IMR-90 (cell line): ENCODE measurements at regions not wholly inside any gene's neighbourhood (a gene's known extent, or its start where the extent isn't known, plus 50 kb on each side); places are given as distances from the start of the nearest gene placed in this dataset.

Experiments used
- ATAC-seq: fragments of 200-7000 bp; cut with Tn5 transposase; 2 replicates; pipeline ENCODE4 v1.9.1; 2020; ENCODE audit warnings: low read depth, mild to moderate bottlenecking, moderate library complexity
- BruUV-seq: library from RNA; stranded (reverse); fragments of 400-500 nt; replicated peaks from 2 replicates; lab custom pipeline; 2021; lab: Mats Ljungman, UMichigan
- CTCF ChIA-PET: fragments of 300-600 bp; formaldehyde crosslinking; extraction: SDS; loops from one replicate; lab custom pipeline; 2021; ENCODE audit warnings: antibody characterized with exemption; lab: Yijun Ruan, JAX
- POLR2A ChIA-PET: fragments of 300-600 bp; sonication (Branson Sonifier 250); formaldehyde crosslinking; loops from one replicate; lab custom pipeline; 2022; ENCODE audit warnings: antibody characterized with exemption; ENCODE audit not compliant: unreplicated experiment; lab: Charles Lee
- DNase-seq: peaks from one replicate; pipeline ENCODE4 v3.0.0; 2013
- H2AFZ ChIP-seq: replicated peaks from 2 replicates; pipeline ENCODE3; 2013; ENCODE audit warnings: low read length, mild to moderate bottlenecking; ENCODE audit not compliant: poor library complexity
- H2AK5ac ChIP-seq: 2 replicates; pipeline ENCODE4 v1.6.1; 2013; ENCODE audit warnings: low read depth, low read length, inconsistent platforms
- H2AK9ac ChIP-seq: replicated peaks from 2 replicates; pipeline ENCODE3; 2013; ENCODE audit warnings: mild to moderate bottlenecking, low read depth, low read length, moderate library complexity; ENCODE audit not compliant: poor library complexity
- H2BK120ac ChIP-seq: 2 replicates; pipeline ENCODE4 v1.6.1; 2013; ENCODE audit warnings: low read depth, low read length, inconsistent platforms
- H2BK15ac ChIP-seq: 3 replicates; pipeline ENCODE4 v1.6.1; 2013; ENCODE audit warnings: low read depth, low read length, inconsistent platforms
- H2BK20ac ChIP-seq: 2 replicates; pipeline ENCODE4 v1.6.1; 2013; ENCODE audit warnings: low read depth, mild to moderate bottlenecking, inconsistent platforms, low read length, moderate library complexity
- H2BK5ac ChIP-seq: 2 replicates; pipeline ENCODE4 v1.6.1; 2013; ENCODE audit warnings: mild to moderate bottlenecking, low read depth, low read length, inconsistent platforms; ENCODE audit not compliant: poor library complexity, severe bottlenecking
- H3K14ac ChIP-seq: replicated peaks from 2 replicates; pipeline ENCODE4 v1.6.1; 2013; ENCODE audit warnings: low read depth, low read length, inconsistent platforms
- H3K18ac ChIP-seq: 2 replicates; pipeline ENCODE4 v1.6.1; 2013; ENCODE audit warnings: low read depth, low read length, control low read depth
- H3K23ac ChIP-seq: 2 replicates; pipeline ENCODE4 v1.6.1; 2013; ENCODE audit warnings: low read depth, low read length, inconsistent platforms
- H3K27ac ChIP-seq: 2 replicates; pipeline ENCODE4 v1.5.1; 2013; ENCODE audit warnings: mild to moderate bottlenecking, control low read depth, low read length; ENCODE audit not compliant: insufficient read depth
- H3K27me3 ChIP-seq: 2 replicates; pipeline ENCODE4 v1.6.1; 2013; ENCODE audit warnings: low read length; ENCODE audit not compliant: control insufficient read depth, insufficient read depth
- H3K36me3 ChIP-seq: 2 replicates; pipeline ENCODE4 v1.6.1; 2013; ENCODE audit warnings: low read length, mixed read lengths; ENCODE audit not compliant: control insufficient read depth, insufficient read depth
- H3K4ac ChIP-seq: 2 replicates; pipeline ENCODE4 v1.6.1; 2013; ENCODE audit warnings: low read depth, low read length, inconsistent platforms
- H3K4me1 ChIP-seq: 2 replicates; pipeline ENCODE4 v1.6.1; 2013; ENCODE audit warnings: low read length, mixed read lengths; ENCODE audit not compliant: control insufficient read depth, insufficient read depth
- H3K4me2 ChIP-seq: 2 replicates; pipeline ENCODE4 v1.6.1; 2013; ENCODE audit warnings: low read depth, mild to moderate bottlenecking, control low read depth, low read length, moderate library complexity
- H3K4me3 ChIP-seq: 2 replicates; pipeline ENCODE4 v1.5.1; 2013; ENCODE audit warnings: low read depth, mild to moderate bottlenecking, control low read depth, low read length, moderate library complexity; ENCODE audit not compliant: insufficient read depth
- H3K56ac ChIP-seq: 2 replicates; pipeline ENCODE4 v1.6.1; 2013; ENCODE audit warnings: low read length, inconsistent platforms; ENCODE audit not compliant: insufficient read depth; ENCODE audit errors: extremely low read depth
- H3K79me1 ChIP-seq, 2 experiments: 2 replicates each; pipeline ENCODE4 v1.6.1; 2013; ENCODE audit warnings: low read length in 2 of 2, inconsistent platforms in 1 of 2, low read depth in 1 of 2
- H3K9ac ChIP-seq: 2 replicates; pipeline ENCODE4 v1.6.1; 2013; ENCODE audit warnings: low read depth, low read length, control low read depth
- H3K9me1 ChIP-seq: 2 replicates; pipeline ENCODE4 v1.6.1; 2013; ENCODE audit warnings: low read length, inconsistent platforms; ENCODE audit not compliant: insufficient read depth
- H3K9me3 ChIP-seq: 2 replicates; pipeline ENCODE4 v1.6.1; 2013; ENCODE audit warnings: low read length; ENCODE audit not compliant: control insufficient read depth, insufficient read depth
- H4K20me1 ChIP-seq: 2 replicates; pipeline ENCODE4 v1.6.1; 2013; ENCODE audit warnings: low read length, inconsistent platforms; ENCODE audit not compliant: insufficient read depth
- H4K5ac ChIP-seq: 2 replicates; pipeline ENCODE4 v1.6.1; 2013; ENCODE audit warnings: mild to moderate bottlenecking, low read depth, low read length, control low read depth
- H4K8ac ChIP-seq, 2 experiments: 2 replicates each; pipeline ENCODE4 v1.6.1; 2013; ENCODE audit warnings: low read depth in 2 of 2, low read length in 2 of 2, control low read depth in 1 of 2, inconsistent platforms in 1 of 2
- H4K91ac ChIP-seq: 2 replicates; pipeline ENCODE4 v1.6.1; 2013; ENCODE audit warnings: low read depth, low read length, inconsistent platforms; ENCODE audit not compliant: insufficient read depth
- BHLHE40 ChIP-seq: fragments of 150-350 bp; IDR thresholded peaks from 2 replicates; pipeline ENCODE4 v1.6.1; 2016; ENCODE audit warnings: mild to moderate bottlenecking, low read depth, low read length
- CEBPB ChIP-seq: IDR thresholded peaks from 2 replicates; pipeline ENCODE4 v1.6.1; 2012; ENCODE audit warnings: low read depth, low read length, improper control_type of control experiment
- WGBS, 2 experiments: methylation state at CpG; one replicate each; pipeline versions ENCODE4 v1.1.5 to v1.1.7; 2013; ENCODE audit warnings: missing lambda C conversion rate in 2 of 2; ENCODE audit not compliant: insufficient read length in 1 of 2; ENCODE audit errors: extremely low coverage in 2 of 2; 5-methylcytosine and 5-hydroxymethylcytosine counted together
- dilution Hi-C: fragments of 300-500 bp; cut with HindIII; formaldehyde crosslinking; loops from one replicate; pipeline ENCODE4 v1.14.3; 2018; ENCODE audit warnings: low sequenced_read_pairs; ENCODE audit not compliant: unreplicated experiment
- in situ Hi-C: fragments of 300-500 bp; cut with MboI; formaldehyde crosslinking; loops from 3 replicates; pipeline ENCODE4 v1.14.3; 2019; ENCODE audit warnings: low sequenced_read_pairs, inconsistent platforms, mixed read lengths
- intact Hi-C: fragments of 100-400 bp; cut with micrococcal nuclease; formaldehyde crosslinking; loops from 2 replicates; pipeline ENCODE4 v1.10.0; 2022

DNA sequence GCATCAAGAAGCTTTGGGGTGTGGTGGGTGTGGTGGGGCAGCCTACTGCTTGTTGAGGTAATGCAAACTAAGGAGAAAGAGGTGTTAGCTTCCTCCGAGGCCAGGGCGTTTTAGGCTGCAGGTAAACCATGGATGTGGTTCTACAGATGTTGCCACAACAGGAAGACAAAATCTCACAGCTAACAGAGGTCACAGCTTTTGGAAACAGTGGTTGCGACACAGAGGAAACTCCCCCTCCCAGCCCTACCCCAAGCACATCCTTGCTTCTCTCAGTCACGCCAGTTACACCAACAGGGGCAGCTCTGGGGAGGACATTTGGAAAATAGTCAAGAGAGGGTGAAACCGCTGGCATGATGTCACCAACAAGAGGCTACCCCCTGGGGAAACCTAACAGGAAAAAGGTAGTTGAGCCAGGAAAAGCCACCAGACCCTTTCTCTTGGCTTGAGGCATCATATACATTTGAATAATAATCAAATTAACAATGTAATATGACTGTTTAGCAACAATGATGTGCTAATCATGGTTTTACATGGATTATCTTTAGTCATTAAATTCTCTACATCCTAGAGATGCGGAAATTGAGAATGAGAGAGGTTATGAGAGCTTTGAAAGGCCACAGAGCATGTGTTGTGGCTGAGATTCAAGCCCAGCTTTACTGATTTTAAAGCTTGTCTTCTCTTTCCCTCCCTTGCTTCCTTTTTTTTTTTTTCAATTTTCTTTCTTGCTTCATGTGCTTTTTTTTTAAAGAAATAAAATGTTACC is 82.2 kb upstream of the IL12B start:
- Histone ChIP-seq H4K5ac (no peak overlapping the region), H3K23ac (no peak overlapping the region), H2BK120ac (no peak overlapping the region), H3K27ac (no peak overlapping the region), H2BK15ac (no peak overlapping the region), H4K20me1 (no peaks in the 10 kb centered on the region), H3K9me1 (no peaks in the 10 kb centered on the region), H3K14ac (no peak overlapping the region), H3K9me3 (no peaks in the 10 kb centered on the region), H2BK5ac (no peak overlapping the region), H3K18ac (no peak overlapping the region), H4K91ac (no peak overlapping the region), H3K27me3 (peaks cover 2% of the 10 kb centered on the region), H4K8ac (no peak overlapping the region), H3K4me1 (no peaks in the 10 kb centered on the region), H3K36me3 (no peaks in the 10 kb centered on the region), H2AK9ac (no peak overlapping the region), H3K56ac (no peak overlapping the region), H2AK5ac (no peak overlapping the region), H2AFZ (no peak overlapping the region), H3K4me2 (no peak overlapping the region), H3K9ac (no peak overlapping the region), H2BK20ac (no peak overlapping the region), H3K4me3 (no peak overlapping the region), H3K79me1 (no peaks in the 10 kb centered on the region), H3K4ac (no peak overlapping the region)
- intact Hi-C loops = no loop called here
- ATAC-seq (no peak), DNase-seq (no peak)
- ChIA-PET CTCF (interaction anchor here (0.6 to 0.7 kb wide), 4 partner anchors 53 to 794 kb away, joined by 3 to 6 read pairs (median 4); no protein-coding TSS in a partner anchor), POLR2A (no interaction called here)
- no TSS peak for BruUV-seq
- in situ Hi-C loops = no loop called here
- dilution Hi-C loops = no loop called here
- no CpG with 5 or more reads among the region's 6 CpGs for WGBS, 2 experiments
- peak; percentile 21; the same call in 1 of the 2 replicates for TF ChIP-seq CEBPB
- no peak for TF ChIP-seq BHLHE40
